ENCODE measurements at regions not wholly inside any gene's neighbourhood (a gene's known extent, or its start where the extent isn't known, plus 50 kb on each side); places are given as distances from the start of the nearest gene placed in this dataset.

- no peak for DNase-seq
These were observed 120.1 kb downstream of the ASCL4 start for GRCh38 chr12:107894589-107894988.

GRCh38 chr12:107895966-107896365 lies 121.5 kb downstream of the ASCL4 start:
- no peak for DNase-seq

DNA sequence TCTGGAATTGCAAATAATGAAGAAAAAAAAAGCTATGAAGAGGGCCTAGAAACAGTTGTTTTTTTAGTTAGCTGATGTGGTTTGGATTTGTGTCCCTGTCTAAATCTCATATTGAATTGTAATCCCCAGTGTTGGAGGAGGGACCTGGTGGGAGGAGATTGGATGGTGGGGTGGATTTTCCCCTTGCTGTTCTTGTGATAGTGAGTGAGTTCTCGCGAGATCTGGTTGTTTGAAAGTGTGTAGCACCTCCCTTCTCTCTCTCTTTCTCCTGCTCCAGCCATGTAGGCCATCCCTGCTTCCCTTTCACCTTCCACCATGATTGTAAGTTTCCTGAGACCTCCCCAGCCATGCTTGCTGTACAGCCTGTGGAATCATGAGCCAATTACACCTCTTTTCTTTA lies 126.1 kb downstream of the ASCL4 start:
- no peak for DNase-seq

- DNase-seq, result peak; percentile 34
These were observed 129.0 kb downstream of the ASCL4 start for GRCh38 chr12:107903341-107904061.

- no peak for DNase-seq
These were observed 132.2 kb downstream of the ASCL4 start for GRCh38 chr12:107906707-107907106.

GRCh38 chr12:107912421-107913004 lies 138.0 kb downstream of the ASCL4 start:
- DNase-seq, result no peak

- no peak for DNase-seq
These were observed 140.0 kb downstream of the ASCL4 start for GRCh38 chr12:107914460-107914977.

DNA sequence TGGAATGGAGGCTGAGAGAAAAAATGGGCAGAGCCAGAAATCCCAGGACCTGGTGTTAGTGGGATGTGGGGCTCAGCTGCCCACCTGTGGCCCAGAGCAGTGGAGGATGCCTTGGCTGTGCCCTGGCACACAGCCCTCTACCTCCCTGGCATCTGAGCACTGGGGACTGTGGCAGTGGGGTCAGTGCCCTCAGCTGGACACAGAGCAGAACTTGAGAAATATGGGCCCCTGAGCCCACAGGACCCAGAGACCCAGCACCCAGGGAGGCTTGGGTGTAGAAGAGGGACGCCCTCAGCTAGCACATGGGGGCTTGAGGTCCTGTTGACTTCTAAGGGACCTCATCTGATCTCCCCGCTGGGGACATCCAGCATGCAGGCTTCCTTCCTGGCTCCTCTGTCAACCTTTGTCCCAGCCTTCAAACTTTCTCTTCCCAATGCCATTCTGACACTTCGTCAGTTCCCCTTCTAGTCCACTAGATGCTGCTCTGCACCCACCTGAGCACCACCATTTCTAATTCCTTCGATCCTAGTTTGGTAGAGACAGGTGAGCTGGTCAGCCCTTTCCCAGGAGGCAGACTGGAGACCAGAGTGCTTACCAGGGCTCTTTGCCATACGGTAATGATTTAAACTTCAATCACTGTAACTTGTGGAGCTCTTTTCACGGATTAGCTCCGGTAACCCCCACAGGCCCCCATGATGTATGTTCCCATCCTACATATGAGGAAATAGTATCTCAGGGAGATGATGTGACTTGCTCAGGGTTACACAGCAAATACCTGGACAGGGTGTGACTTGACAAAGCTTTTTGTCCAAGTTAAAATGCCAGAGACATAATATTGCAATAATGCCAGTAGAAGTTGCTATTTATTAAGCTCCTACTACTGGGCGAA lies 143.7 kb downstream of the ASCL4 start:
- peak; percentile 3 for DNase-seq

DNA sequence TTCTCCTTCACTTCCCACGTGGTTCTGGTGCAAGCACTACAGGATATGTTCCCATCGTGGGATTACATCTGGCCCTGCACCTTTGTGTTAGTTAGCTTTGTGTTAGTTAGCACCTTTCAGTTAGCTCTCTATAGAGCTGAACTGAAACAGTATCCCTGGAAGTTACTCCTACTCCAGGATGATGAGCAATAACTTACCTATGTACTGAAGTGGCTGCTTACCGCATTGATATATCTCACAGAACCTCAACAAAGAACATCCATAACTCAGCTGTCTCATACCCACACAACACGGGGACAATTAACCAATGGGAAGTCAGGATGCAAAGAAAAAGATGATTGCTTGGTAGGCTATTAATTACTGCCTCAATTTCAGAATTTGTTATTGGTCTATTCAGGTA lies 146.6 kb downstream of the ASCL4 start:
- no peak for DNase-seq

- DNase-seq, result no peak
These were observed 150.6 kb downstream of the ASCL4 start for GRCh38 chr12:107925125-107925524.

GRCh38 chr12:107929436-107929835 lies 154.9 kb downstream of the ASCL4 start:
- no peak for DNase-seq

GRCh38 chr12:107931761-107932160 lies 157.3 kb downstream of the ASCL4 start:
- no peak for DNase-seq

DNA sequence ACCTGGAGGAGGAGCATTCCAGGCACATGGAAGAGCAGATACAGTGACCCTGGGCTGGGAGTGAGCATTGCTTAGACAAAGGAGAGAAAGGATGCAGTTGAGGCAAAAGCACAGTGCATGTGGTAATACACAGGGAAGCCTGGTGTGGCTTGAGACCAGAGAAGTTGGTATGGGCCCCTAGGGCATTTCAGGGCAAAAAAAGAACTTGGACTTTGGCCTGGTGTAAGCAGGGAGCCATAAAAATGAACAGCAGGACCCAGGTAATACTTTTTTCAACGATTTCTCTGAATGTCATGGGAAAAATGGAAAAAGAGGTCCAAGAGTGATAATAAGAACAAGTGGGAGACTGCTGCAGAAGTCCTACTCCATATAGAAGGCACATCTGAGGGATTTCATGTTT lies 163.9 kb downstream of the ASCL4 start:
- no peak for DNase-seq

DNA sequence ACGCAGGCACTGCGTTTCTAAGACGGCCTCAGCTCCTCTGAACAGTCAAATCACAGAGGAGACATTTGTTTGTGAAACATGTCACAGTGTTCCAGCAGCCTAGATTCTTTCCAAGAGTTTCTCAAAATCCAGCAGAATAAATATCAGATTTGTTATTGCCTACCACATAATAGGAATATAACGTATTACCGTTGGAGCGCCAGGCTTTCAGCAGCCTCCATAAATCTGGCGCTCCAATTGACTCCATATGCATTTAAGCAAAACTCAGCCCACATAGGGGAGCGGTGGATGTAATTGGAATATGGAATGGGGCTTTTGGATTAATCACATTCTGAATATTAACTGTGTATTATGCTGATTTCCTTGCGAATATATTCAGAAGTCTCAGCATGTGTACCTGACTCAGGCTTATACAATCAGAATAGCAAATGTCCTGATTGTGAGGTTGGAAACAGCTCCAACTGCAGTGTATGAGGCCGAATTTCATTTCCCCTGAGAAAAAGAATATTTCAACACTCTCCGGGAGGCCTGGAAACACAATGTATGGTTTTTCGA lies 174.0 kb downstream of the ASCL4 start:
- DNase-seq, result no peak

- DNase-seq, result no peak
These were observed 176.5 kb downstream of the ASCL4 start for GRCh38 chr12:107951024-107951423.

DNA sequence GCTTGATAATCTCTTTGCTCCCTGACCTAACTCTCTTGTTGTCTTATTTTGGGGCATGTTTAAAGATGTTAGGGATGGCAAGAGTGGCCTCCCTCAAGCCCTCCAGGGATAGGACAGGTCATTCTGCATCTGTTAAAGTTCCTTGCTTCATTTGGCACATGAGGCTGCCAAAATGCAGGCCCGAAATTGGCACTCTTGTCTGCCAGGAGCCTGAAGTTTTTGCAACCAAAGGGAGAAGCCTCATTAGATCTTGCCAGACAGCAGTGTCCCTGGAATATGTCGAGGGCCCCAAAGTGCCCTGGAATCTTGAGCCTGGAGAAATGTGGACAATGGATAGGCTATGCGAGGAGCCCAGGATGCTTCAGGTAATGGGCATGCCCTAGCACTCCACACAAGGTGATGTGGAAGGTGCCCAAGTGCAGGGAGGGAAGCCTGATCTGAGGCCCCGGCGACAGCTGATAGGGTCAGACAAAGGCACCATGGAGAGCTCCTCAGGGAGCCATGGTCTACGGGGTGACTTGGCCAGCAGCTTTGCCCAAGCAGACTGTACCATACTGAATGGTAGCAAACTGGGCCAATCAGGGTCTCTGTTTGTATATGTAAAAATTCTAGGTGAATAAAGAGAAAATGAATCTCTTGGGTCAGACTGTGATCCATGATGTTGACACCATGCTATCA lies 173.0 kb upstream of the WSCD2 start:
- no peak for DNase-seq

- no peak for DNase-seq
These were observed 171.6 kb upstream of the WSCD2 start for GRCh38 chr12:107957459-107957858.

- DNase-seq, result no peak
These were observed 165.5 kb upstream of the WSCD2 start for GRCh38 chr12:107963635-107964034.

DNA sequence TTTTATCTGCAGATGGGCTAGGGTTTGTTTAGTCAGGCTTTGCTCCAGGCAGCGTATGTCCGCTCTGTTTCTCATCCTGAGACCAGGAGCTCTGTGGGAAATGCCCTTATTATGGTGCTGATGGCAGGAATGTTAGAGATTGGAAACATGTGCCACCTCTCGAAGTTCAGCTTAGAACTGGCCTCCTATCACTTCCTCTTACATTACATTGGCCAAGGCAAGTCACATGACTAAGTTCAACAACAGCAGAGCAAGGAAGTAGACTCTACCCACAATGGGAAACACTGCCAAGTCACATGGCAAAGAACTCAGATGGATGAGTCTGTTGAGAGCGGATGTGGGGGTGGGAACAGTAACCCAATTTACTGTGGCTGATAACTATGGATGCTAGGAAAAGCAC lies 161.9 kb upstream of the WSCD2 start:
- DNase-seq, result peak; percentile 27

DNA sequence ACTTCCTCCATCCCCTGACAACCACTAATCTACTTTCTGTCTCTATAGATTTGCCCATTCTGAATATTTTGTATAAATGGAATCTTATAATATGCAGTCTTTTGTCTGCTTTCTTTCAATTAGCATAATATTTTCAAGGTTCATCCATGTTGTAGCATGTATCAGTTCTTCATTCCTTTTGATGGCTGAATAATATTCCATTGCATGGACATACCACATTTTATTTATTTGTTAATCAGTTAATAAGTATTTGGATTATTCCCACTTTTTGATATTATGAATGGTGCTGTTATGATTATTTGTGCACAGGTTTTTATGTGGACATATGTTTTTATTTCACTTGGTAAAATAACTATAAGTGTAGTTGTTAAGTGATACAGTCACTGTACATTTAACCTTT lies 155.1 kb upstream of the WSCD2 start:
- no peak for DNase-seq

DNA sequence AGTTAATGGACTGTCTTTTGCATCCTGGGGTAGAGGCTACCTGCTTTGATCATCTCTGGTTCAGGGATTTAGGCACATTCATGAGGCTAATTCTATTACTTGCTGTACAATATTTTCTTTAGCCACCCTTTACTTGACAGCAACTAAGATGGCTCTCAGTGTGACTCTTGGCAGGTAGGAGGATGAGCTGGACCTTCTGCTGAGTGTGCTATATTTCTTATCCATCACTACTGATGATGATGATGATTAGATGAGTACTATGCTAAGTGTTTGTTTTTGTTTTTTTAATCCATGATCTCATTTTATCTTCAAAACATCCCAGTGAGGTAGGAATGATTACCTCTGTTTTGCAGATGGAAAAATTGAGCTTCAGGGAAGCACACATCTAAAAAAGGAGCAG lies 152.8 kb upstream of the WSCD2 start:
- no peak for DNase-seq

- DNase-seq, result no peak
These were observed 150.9 kb upstream of the WSCD2 start for GRCh38 chr12:107978201-107978600.

GRCh38 chr12:107978641-107979040 lies 150.4 kb upstream of the WSCD2 start:
- no peak for DNase-seq

Measured in NCI-H2029 (cell line).